ENCODE measurements at regions not wholly inside any gene's neighbourhood (a gene's known extent, or its start where the extent isn't known, plus 50 kb on each side); places are given as distances from the start of the nearest gene placed in this dataset.

GRCh38 chr20:46805836-46806235 lies 88.8 kb upstream of the EYA2 start:
- no peak overlapping the region for H2BK120ac ChIP-seq (ENCODE audit: low read depth, low read length)
- no peak overlapping the region for H3K27ac ChIP-seq (ENCODE audit: insufficient read depth, low read length)
- H3K4me2 ChIP-seq (ENCODE audit: low read depth, low read length), result no peak overlapping the region
- no peak overlapping the region for H2BK15ac ChIP-seq (ENCODE audit: low read depth, low read length)
- H2BK5ac ChIP-seq (ENCODE audit: low read depth, low read length, poor library complexity, severe bottlenecking), result no peak overlapping the region
- no peak overlapping the region for H3K23ac ChIP-seq (ENCODE audit: low read depth, low read length)
- no peak overlapping the region for H3K14ac ChIP-seq (replicated peaks; ENCODE audit: low read depth, low read length)
- TF ChIP-seq SMC3 (IDR thresholded peaks at IDR 0.05; ENCODE audit: low read depth, low read length) (no peak), RFX5 (IDR thresholded peaks at IDR 0.05; ENCODE audit: low read depth, low read length) (no peak)
- no peak overlapping the region for H3K4me3 ChIP-seq (ENCODE audit: insufficient read depth, low read depth, low read length)
- no peaks in the 10 kb centered on the region for H3K9me1 ChIP-seq (ENCODE audit: insufficient read depth, low read length)
- H2BK20ac ChIP-seq (ENCODE audit: low read depth, low read length), result no peak overlapping the region
- H4K91ac ChIP-seq (ENCODE audit: insufficient read depth, low read depth, low read length), result no peak overlapping the region
- H3K27me3 ChIP-seq (ENCODE audit: control insufficient read depth, insufficient read depth, low read length), result peaks cover 24% of the 10 kb centered on the region
- no peak overlapping the region for H3K4ac ChIP-seq (ENCODE audit: low read depth, low read length)
- intact Hi-C loops (cut with micrococcal nuclease) (no loop called here), dilution Hi-C loops (cut with HindIII; ENCODE audit: low sequenced_read_pairs, unreplicated experiment) (no loop called here), in situ Hi-C loops (cut with MboI; ENCODE audit: low sequenced_read_pairs) (no loop called here)
- no TSS peak for BruUV-seq (replicated peaks)
- no peak overlapping the region for H3K56ac ChIP-seq (ENCODE audit: extremely low read depth, insufficient read depth, low read length)
- no peak overlapping the region for H4K8ac ChIP-seq (ENCODE audit: low read depth in 2 of 2, low read length in 2 of 2)
- H2AK5ac ChIP-seq (ENCODE audit: low read depth, low read length), result no peak overlapping the region
- ATAC-seq (ENCODE audit: low read depth) (no peak), DNase-seq (no peak)
- ChIA-PET CTCF (interaction anchor here (0.7 kb wide), 1 partner anchor 9 kb away, joined by 3 read pairs; no protein-coding TSS in a partner anchor), POLR2A (ENCODE audit: unreplicated experiment) (no interaction called here)
- no peak overlapping the region for H2AK9ac ChIP-seq (replicated peaks; ENCODE audit: low read depth, low read length, poor library complexity)
- H3K18ac ChIP-seq (ENCODE audit: low read depth, low read length), result no peak overlapping the region
- no peak overlapping the region for H3K9ac ChIP-seq (ENCODE audit: low read depth, low read length)
- no peaks in the 10 kb centered on the region for H3K36me3 ChIP-seq (ENCODE audit: control insufficient read depth, insufficient read depth, low read length)
- no peaks in the 10 kb centered on the region for H3K4me1 ChIP-seq (ENCODE audit: control insufficient read depth, insufficient read depth, low read length)
- no peak overlapping the region for H4K5ac ChIP-seq (ENCODE audit: low read depth, low read length)
- no peaks in the 10 kb centered on the region for H4K20me1 ChIP-seq (ENCODE audit: insufficient read depth, low read length)
- 100% methylated on average over 1 of the region's 9 CpGs; no CpG with 5 or more reads in 1 of the 2 experiments for WGBS, 2 experiments (ENCODE audit: extremely low coverage in 2 of 2, insufficient read length in 1 of 2)
- H2AFZ ChIP-seq (replicated peaks; ENCODE audit: low read length, poor library complexity), result no peak overlapping the region
- no peaks in the 10 kb centered on the region; the same call in 1 of the 2 replicates for H3K9me3 ChIP-seq (ENCODE audit: control insufficient read depth, insufficient read depth, low read length)
- no peaks in the 10 kb centered on the region for H3K79me1 ChIP-seq (ENCODE audit: low read depth in 1 of 2, low read length in 2 of 2)
